ENCODE measurements at regions not wholly inside any gene's neighbourhood (a gene's known extent, or its start where the extent isn't known, plus 50 kb on each side); places are given as distances from the start of the nearest gene placed in this dataset.

- Mint-ChIP-seq H3K9me3 (ENCODE audit: insufficient read depth) (no peaks in the 10 kb centered on the region), H3K27ac (no peak overlapping the region), H3K4me3 (no peak overlapping the region), H3K27me3 (no peaks in the 10 kb centered on the region), H3K4me1 (no peaks in the 10 kb centered on the region)
- no peaks in the 10 kb centered on the region for H3K27me3 ChIP-seq (replicated peaks in 1 of 4; ENCODE audit: control extremely low read depth in 1 of 4, control insufficient read depth in 3 of 4, insufficient read depth in 4 of 4, low read length in 3 of 4)
- no peak overlapping the region for H3K4me3 ChIP-seq (ENCODE audit: control extremely low read depth in 1 of 5, extremely low read depth in 1 of 5, insufficient read depth in 1 of 5, low read depth in 2 of 5, low read length in 4 of 5)
- ChIA-PET POLR2A (no interaction called here), CTCF (no interaction called here)
- no peaks in the 10 kb centered on the region for H3K4me1 ChIP-seq (ENCODE audit: control insufficient read depth in 2 of 2, insufficient read depth in 2 of 2, low read length in 2 of 2)
- no peak for TF ChIP-seq EZH2 (IDR thresholded peaks at IDR 0.05; ENCODE audit: borderline replicate concordance, insufficient read depth, low read depth, low read length, poor library complexity, severe bottlenecking)
- no peak for TF ChIP-seq CTCF (IDR thresholded peaks at IDR 0.05)
- no peaks in the 10 kb centered on the region for H3K36me3 ChIP-seq (replicated peaks in 1 of 2; ENCODE audit: control extremely low read depth in 1 of 2, control insufficient read depth in 1 of 2, extremely low read depth in 1 of 2, insufficient read depth in 2 of 2, low read length in 1 of 2)
- ATAC-seq (ENCODE audit: low read depth): no peak
- no peak overlapping the region for H3K4me2 ChIP-seq (replicated peaks; ENCODE audit: low read depth, low read length, poor library complexity, severe bottlenecking)
- no peak overlapping the region for H2AFZ ChIP-seq (ENCODE audit: insufficient read depth, low read depth, low read length, poor library complexity, severe bottlenecking)
- H4K20me1 ChIP-seq (ENCODE audit: control insufficient read depth, insufficient read depth, low read length, poor library complexity, severe bottlenecking): no peaks in the 10 kb centered on the region
- no peak overlapping the region for H3K27ac ChIP-seq (ENCODE audit: low read length in 2 of 2)
- intact Hi-C loops (cut with micrococcal nuclease): no loop called here
- no peak overlapping the region for H3K9ac ChIP-seq (ENCODE audit: low read length)
- no peaks in the 10 kb centered on the region for H3K9me3 ChIP-seq (ENCODE audit: control extremely low read depth in 1 of 3, control insufficient read depth in 2 of 3, insufficient read depth in 1 of 3, low read length in 2 of 3)
- WGBS (ENCODE audit: insufficient coverage): 76% methylated on average over 2 of the region's 3 CpGs
- H3K79me2 ChIP-seq (ENCODE audit: control insufficient read depth, insufficient read depth, low read length): no peaks in the 10 kb centered on the region
- no peak for DNase-seq
These were observed 568.5 kb upstream of the MDGA2 start for GRCh38 chr14:48243900-48244299.

- Mint-ChIP-seq H3K4me1 (no peaks in the 10 kb centered on the region), H3K9me3 (ENCODE audit: insufficient read depth) (peaks cover 4% of the 10 kb centered on the region), H3K27ac (no peak overlapping the region), H3K4me3 (no peak overlapping the region), H3K27me3 (no peaks in the 10 kb centered on the region)
- Histone ChIP-seq H3K27me3 (replicated peaks in 1 of 4; ENCODE audit: control extremely low read depth in 1 of 4, control insufficient read depth in 3 of 4, insufficient read depth in 4 of 4, low read length in 3 of 4) (no peaks in the 10 kb centered on the region), H3K4me2 (replicated peaks; ENCODE audit: low read depth, low read length, poor library complexity, severe bottlenecking) (no peak overlapping the region), H3K9me3 (ENCODE audit: control extremely low read depth in 1 of 3, control insufficient read depth in 2 of 3, insufficient read depth in 1 of 3, low read length in 2 of 3) (no peaks in the 10 kb centered on the region), H3K27ac (ENCODE audit: low read length in 2 of 2) (no peak overlapping the region), H2AFZ (ENCODE audit: insufficient read depth, low read depth, low read length, poor library complexity, severe bottlenecking) (no peak overlapping the region), H3K4me3 (ENCODE audit: control extremely low read depth in 1 of 5, extremely low read depth in 1 of 5, insufficient read depth in 1 of 5, low read depth in 2 of 5, low read length in 4 of 5) (no peak overlapping the region), H4K20me1 (ENCODE audit: control insufficient read depth, insufficient read depth, low read length, poor library complexity, severe bottlenecking) (no peaks in the 10 kb centered on the region), H3K9ac (ENCODE audit: low read length) (no peak overlapping the region), H3K4me1 (ENCODE audit: control insufficient read depth in 2 of 2, insufficient read depth in 2 of 2, low read length in 2 of 2) (no peaks in the 10 kb centered on the region), H3K36me3 (replicated peaks in 1 of 2; ENCODE audit: control extremely low read depth in 1 of 2, control insufficient read depth in 1 of 2, extremely low read depth in 1 of 2, insufficient read depth in 2 of 2, low read length in 1 of 2) (no peaks in the 10 kb centered on the region), H3K79me2 (ENCODE audit: control insufficient read depth, insufficient read depth, low read length) (no peaks in the 10 kb centered on the region)
- ATAC-seq (ENCODE audit: low read depth) (no peak), DNase-seq (no peak)
- TF ChIP-seq EZH2 (IDR thresholded peaks at IDR 0.05; ENCODE audit: borderline replicate concordance, insufficient read depth, low read depth, low read length, poor library complexity, severe bottlenecking): no peak
- no peak for TF ChIP-seq CTCF (IDR thresholded peaks at IDR 0.05)
- intact Hi-C loops (cut with micrococcal nuclease): no loop called here
- ChIA-PET POLR2A (no interaction called here), CTCF (no interaction called here)
These were observed 553.7 kb upstream of the MDGA2 start for GRCh38 chr14:48229091-48229490.
